GM23338 (cell line): ENCODE measurements at regions not wholly inside any gene's neighbourhood (a gene's known extent, or its start where the extent isn't known, plus 50 kb on each side); places are given as distances from the start of the nearest gene placed in this dataset.

Experiments
- ATAC-seq: fragments of 200-7000 bp; cut with Tn5 transposase; 3 replicates; pipeline ENCODE4 v1.9.1; 2020
- DNase-seq: peaks from one replicate; pipeline ENCODE4 v3.0.0-alpha.2; 2015; ENCODE audit warnings: low spot score
- H2AFZ ChIP-seq: fragments of 200-600 bp; sonication (generic); 2 replicates; pipeline ENCODE4 v1.8.0; 2016; ENCODE audit warnings: antibody characterized with exemption, mild to moderate bottlenecking, moderate library complexity
- H3F3A ChIP-seq: fragments of 200-600 bp; sonication (generic); replicated peaks from 2 replicates; pipeline ENCODE4 v1.8.0; 2017; ENCODE audit warnings: antibody characterized with exemption, mixed run types, low read depth
- H3K27ac ChIP-seq: fragments of 200-600 bp; sonication (generic); 2 replicates; pipeline ENCODE4 v1.6.1; 2016; ENCODE audit warnings: low read depth
- H3K27me3 ChIP-seq: fragments of 200-600 bp; sonication (generic); 2 replicates; pipeline ENCODE4 v1.8.0; 2016; ENCODE audit warnings: mild to moderate bottlenecking, mixed run types, moderate library complexity; ENCODE audit not compliant: insufficient read depth
- H3K36me3 ChIP-seq: fragments of 200-600 bp; sonication (generic); 2 replicates; pipeline ENCODE4 v1.8.0; 2016; ENCODE audit warnings: mild to moderate bottlenecking; ENCODE audit not compliant: insufficient read depth
- H3K4me1 ChIP-seq: fragments of 200-600 bp; sonication (generic); 2 replicates; pipeline ENCODE4 v1.8.0; 2016; ENCODE audit warnings: mild to moderate bottlenecking, moderate library complexity; ENCODE audit not compliant: insufficient read depth
- H3K4me2 ChIP-seq: fragments of 200-600 bp; sonication (generic); 2 replicates; pipeline ENCODE4 v1.7.1; 2017; ENCODE audit warnings: mixed run types
- H3K4me3 ChIP-seq: fragments of 200-600 bp; sonication (generic); 2 replicates; pipeline ENCODE4 v1.6.1; 2016; ENCODE audit warnings: mixed run types
- H3K79me2 ChIP-seq: fragments of 200-600 bp; sonication (generic); replicated peaks from 2 replicates; pipeline ENCODE4 v1.8.0; 2017; ENCODE audit warnings: mild to moderate bottlenecking; ENCODE audit not compliant: insufficient read depth
- H3K9me2 ChIP-seq: fragments of 200-600 bp; sonication (generic); 2 replicates; pipeline ENCODE4 v1.8.0; 2017; ENCODE audit not compliant: insufficient read depth
- H4K20me1 ChIP-seq: fragments of 200-600 bp; sonication (generic); replicated peaks from 2 replicates; pipeline ENCODE4 v1.8.0; 2017; ENCODE audit warnings: mild to moderate bottlenecking; ENCODE audit not compliant: insufficient read depth
- H3K27ac Mint-ChIP-seq: 2 replicates; pipeline ENCODE4 v1.8.0; 2020; ENCODE audit warnings: inconsistent platforms, mild to moderate bottlenecking, moderate library complexity, mixed read lengths
- H3K27me3 Mint-ChIP-seq: 3 replicates; pipeline ENCODE4 v1.8.0; 2022; ENCODE audit warnings: low read depth, mild to moderate bottlenecking, moderate library complexity, mixed read lengths, inconsistent platforms; ENCODE audit not compliant: insufficient read depth, poor library complexity
- H3K36me3 Mint-ChIP-seq: 3 replicates; pipeline ENCODE4 v1.8.0; 2021; ENCODE audit warnings: low read depth, mild to moderate bottlenecking, inconsistent platforms, moderate library complexity, mixed read lengths
- H3K4me1 Mint-ChIP-seq: 3 replicates; pipeline ENCODE4 v1.8.0; 2020; ENCODE audit warnings: mild to moderate bottlenecking, inconsistent platforms, mixed read lengths
- H3K4me3 Mint-ChIP-seq: 3 replicates; pipeline ENCODE4 v1.8.0; 2021; ENCODE audit warnings: moderate library complexity, mild to moderate bottlenecking, inconsistent platforms, mixed read lengths
- H3K9me3 Mint-ChIP-seq: 3 replicates; pipeline ENCODE4 v1.8.0; 2020; ENCODE audit warnings: moderate library complexity, mild to moderate bottlenecking, inconsistent platforms, mixed read lengths
- CREB1 ChIP-seq: fragments of 250-450 bp; sonication (Bioruptor Pico); IDR thresholded peaks from 2 replicates; pipeline ENCODE4 v1.5.0; 2020; ENCODE audit warnings: low read depth, mild to moderate bottlenecking, moderate library complexity
- EZH2 ChIP-seq: fragments of 200-600 bp; sonication (generic); IDR thresholded peaks from one replicate; pipeline ENCODE4 v1.8.0; 2017; ENCODE audit warnings: antibody characterized with exemption, mild to moderate bottlenecking, low read depth; ENCODE audit not compliant: unreplicated experiment
- EZH2phosphoT487 ChIP-seq: fragments of 200-600 bp; sonication (generic); IDR thresholded peaks from one replicate; pipeline ENCODE4 v1.8.1; 2018; ENCODE audit warnings: antibody characterized with exemption; ENCODE audit not compliant: unreplicated experiment
- JUNB ChIP-seq: IDR thresholded peaks from one replicate; pipeline ENCODE4 v1.6.1; 2016; ENCODE audit warnings: antibody characterized with exemption; ENCODE audit not compliant: unreplicated experiment
- NANOG ChIP-seq: IDR thresholded peaks from 2 replicates; pipeline ENCODE4 v1.6.1; 2016; ENCODE audit warnings: antibody characterized with exemption, borderline replicate concordance
- REST ChIP-seq: IDR thresholded peaks from one replicate; pipeline ENCODE4 v1.6.1; 2018; ENCODE audit warnings: antibody characterized with exemption; ENCODE audit not compliant: unreplicated experiment
- STAT1 ChIP-seq: IDR thresholded peaks from one replicate; pipeline ENCODE4 v1.6.1; 2016; ENCODE audit warnings: antibody characterized with exemption; ENCODE audit not compliant: unreplicated experiment
- ZNF114 ChIP-seq: fragments of 250-450 bp; sonication (Bioruptor Pico); IDR thresholded peaks from 2 replicates; pipeline ENCODE4 v1.5.0; 2020; ENCODE audit warnings: mild to moderate bottlenecking, moderate library complexity
- ZNF331 ChIP-seq: fragments of 250-450 bp; sonication (Bioruptor Pico); IDR thresholded peaks from 2 replicates; pipeline ENCODE4 v1.5.0; 2020; ENCODE audit warnings: low read depth, mild to moderate bottlenecking, moderate library complexity
- ZNF462 ChIP-seq: fragments of 250-450 bp; sonication (Bioruptor Pico); IDR thresholded peaks from 2 replicates; pipeline ENCODE4 v1.5.0; 2020; ENCODE audit warnings: mild to moderate bottlenecking, moderate library complexity
- TF ChIP-seq, protein P1 (sequence below): IDR thresholded peaks from 2 replicates; pipeline ENCODE4 v1.6.1; 2016; ENCODE audit warnings: antibody characterized with exemption
- TF ChIP-seq, protein P2 (sequence below), 2 experiments: fragments of 200-600 bp in 1 of 2; sonication (generic) in 1 of 2; conservative IDR thresholded peaks; 2 replicates each; pipeline versions ENCODE4 v1.5.1 to v1.6.1; 2016 to 2017; ENCODE audit warnings: antibody characterized with exemption in 2 of 2, low read depth in 2 of 2, mild to moderate bottlenecking in 2 of 2, moderate library complexity in 1 of 2

- TF ChIP-seq REST, result no peak
- no peak for TF ChIP-seq EZH2
- no peak for TF ChIP-seq ZNF114 (CRISPR knock-in tag)
- no peak for TF ChIP-seq EZH2phosphoT487
- TF ChIP-seq NANOG, result no peak
- TF ChIP-seq STAT1, result no peak
- no peak for TF ChIP-seq CREB1
- TF ChIP-seq, protein P1, sequence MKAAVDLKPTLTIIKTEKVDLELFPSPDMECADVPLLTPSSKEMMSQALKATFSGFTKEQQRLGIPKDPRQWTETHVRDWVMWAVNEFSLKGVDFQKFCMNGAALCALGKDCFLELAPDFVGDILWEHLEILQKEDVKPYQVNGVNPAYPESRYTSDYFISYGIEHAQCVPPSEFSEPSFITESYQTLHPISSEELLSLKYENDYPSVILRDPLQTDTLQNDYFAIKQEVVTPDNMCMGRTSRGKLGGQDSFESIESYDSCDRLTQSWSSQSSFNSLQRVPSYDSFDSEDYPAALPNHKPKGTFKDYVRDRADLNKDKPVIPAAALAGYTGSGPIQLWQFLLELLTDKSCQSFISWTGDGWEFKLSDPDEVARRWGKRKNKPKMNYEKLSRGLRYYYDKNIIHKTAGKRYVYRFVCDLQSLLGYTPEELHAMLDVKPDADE, result no peak
These were observed 377.0 kb upstream of the LRRC4C start (continued) for GRCh38 chr11:41836431-41836830.

DNA sequence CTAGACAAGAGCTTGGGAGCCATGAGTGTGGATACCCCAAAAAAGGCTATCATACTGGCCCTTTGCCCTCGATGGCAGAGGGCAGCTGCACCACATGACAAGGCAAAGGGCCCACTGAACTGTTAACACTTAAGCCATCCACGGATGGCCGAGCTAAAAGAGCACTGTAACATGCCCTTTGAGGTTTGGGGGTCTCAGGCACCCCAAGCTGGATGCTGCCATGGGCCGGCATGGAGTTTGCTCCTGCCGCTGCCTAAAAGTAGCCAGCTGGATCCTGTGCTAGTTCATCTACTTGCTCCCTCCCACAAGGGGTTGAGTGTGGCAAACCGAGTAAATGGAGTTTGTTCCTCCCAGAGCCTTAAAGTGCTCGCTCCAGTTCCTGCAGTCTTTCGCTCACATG is 383.2 kb upstream of the LRRC4C start:
- peaks cover 3% of the 10 kb centered on the region for H3K27me3 Mint-ChIP-seq

More for the DNA sequence above, 383.2 kb upstream of the LRRC4C start:
- H3K27me3 ChIP-seq, result no peaks in the 10 kb centered on the region
- no peak overlapping the region for H3K4me3 Mint-ChIP-seq
- peaks cover 45% of the 10 kb centered on the region for H3K9me3 Mint-ChIP-seq
- DNase-seq (no peak), ATAC-seq (no peak)
- no peak overlapping the region for H3K27ac Mint-ChIP-seq
- H2AFZ ChIP-seq, result no peak overlapping the region
- no peaks in the 10 kb centered on the region for H3K9me2 ChIP-seq
- H4K20me1 ChIP-seq, result no peaks in the 10 kb centered on the region
- H3K36me3 ChIP-seq, result no peaks in the 10 kb centered on the region
- H3K4me2 ChIP-seq, result no peak overlapping the region
- TF ChIP-seq, protein P1, result no peak
- TF ChIP-seq EZH2phosphoT487 (no peak), STAT1 (no peak), JUNB (no peak), ZNF114 (CRISPR knock-in tag) (no peak), ZNF331 (CRISPR knock-in tag) (no peak), ZNF462 (CRISPR knock-in tag) (no peak), NANOG (no peak)
- TF ChIP-seq, protein P2, sequence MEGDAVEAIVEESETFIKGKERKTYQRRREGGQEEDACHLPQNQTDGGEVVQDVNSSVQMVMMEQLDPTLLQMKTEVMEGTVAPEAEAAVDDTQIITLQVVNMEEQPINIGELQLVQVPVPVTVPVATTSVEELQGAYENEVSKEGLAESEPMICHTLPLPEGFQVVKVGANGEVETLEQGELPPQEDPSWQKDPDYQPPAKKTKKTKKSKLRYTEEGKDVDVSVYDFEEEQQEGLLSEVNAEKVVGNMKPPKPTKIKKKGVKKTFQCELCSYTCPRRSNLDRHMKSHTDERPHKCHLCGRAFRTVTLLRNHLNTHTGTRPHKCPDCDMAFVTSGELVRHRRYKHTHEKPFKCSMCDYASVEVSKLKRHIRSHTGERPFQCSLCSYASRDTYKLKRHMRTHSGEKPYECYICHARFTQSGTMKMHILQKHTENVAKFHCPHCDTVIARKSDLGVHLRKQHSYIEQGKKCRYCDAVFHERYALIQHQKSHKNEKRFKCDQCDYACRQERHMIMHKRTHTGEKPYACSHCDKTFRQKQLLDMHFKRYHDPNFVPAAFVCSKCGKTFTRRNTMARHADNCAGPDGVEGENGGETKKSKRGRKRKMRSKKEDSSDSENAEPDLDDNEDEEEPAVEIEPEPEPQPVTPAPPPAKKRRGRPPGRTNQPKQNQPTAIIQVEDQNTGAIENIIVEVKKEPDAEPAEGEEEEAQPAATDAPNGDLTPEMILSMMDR (conservative IDR thresholded peaks at IDR 0.05; ENCODE audit: low read depth in 2 of 2), result no peak
- H3F3A ChIP-seq, result no peaks in the 10 kb centered on the region
- H3K4me1 Mint-ChIP-seq, result no peaks in the 10 kb centered on the region
- no peak overlapping the region for H3K4me3 ChIP-seq
- no peaks in the 10 kb centered on the region for H3K4me1 ChIP-seq
- no peaks in the 10 kb centered on the region for H3K79me2 ChIP-seq
- peaks cover 10% of the 10 kb centered on the region; the same call in 2 of the 3 replicates for H3K36me3 Mint-ChIP-seq
- H3K27ac ChIP-seq, result no peak overlapping the region
